HG02759 (cell line): ENCODE measurements at regions not wholly inside any gene's neighbourhood (a gene's known extent, or its start where the extent isn't known, plus 50 kb on each side); places are given as distances from the start of the nearest gene placed in this dataset.

Experiments used
- ATAC-seq: cut with Tn5 transposase; IDR thresholded peaks from one replicate; pipeline ENCODE4 v1.9.1; 2021; ENCODE audit warnings: mild to moderate bottlenecking, moderate library complexity; ENCODE audit not compliant: unreplicated experiment

GRCh38 chr3:55343486-55344357 lies 143.4 kb downstream of the WNT5A start:
- no peak for ATAC-seq

- no peak for ATAC-seq
These were observed 145.5 kb downstream of the WNT5A start for GRCh38 chr3:55341502-55342031.

- ATAC-seq, result no peak
These were observed 147.3 kb downstream of the WNT5A start for GRCh38 chr3:55339819-55340218.

GRCh38 chr3:55339390-55339789 lies 147.7 kb downstream of the WNT5A start:
- ATAC-seq, result no peak

- no peak for ATAC-seq
These were observed 149.4 kb downstream of the WNT5A start for GRCh38 chr3:55337641-55338180.

- ATAC-seq, result no peak
These were observed 153.2 kb downstream of the WNT5A start for GRCh38 chr3:55333923-55334322.

- ATAC-seq, result no peak
These were observed 154.1 kb downstream of the WNT5A start for GRCh38 chr3:55333046-55333445.

- no peak for ATAC-seq
These were observed 154.9 kb downstream of the WNT5A start for GRCh38 chr3:55332176-55332575.

GRCh38 chr3:55331524-55331923 lies 155.6 kb downstream of the WNT5A start:
- no peak for ATAC-seq

- ATAC-seq, result no peak
These were observed 156.3 kb downstream of the WNT5A start for GRCh38 chr3:55330756-55331155.

GRCh38 chr3:55330355-55330754 lies 156.8 kb downstream of the WNT5A start:
- no peak for ATAC-seq

- ATAC-seq, result no peak
These were observed 157.3 kb downstream of the WNT5A start for GRCh38 chr3:55329849-55330248.

- ATAC-seq, result no peak
These were observed 159.8 kb downstream of the WNT5A start for GRCh38 chr3:55327131-55327920.

GRCh38 chr3:55322638-55323037 lies 164.5 kb downstream of the WNT5A start:
- ATAC-seq, result no peak

- ATAC-seq, result no peak
These were observed 166.2 kb downstream of the WNT5A start for GRCh38 chr3:55320928-55321327.

- ATAC-seq, result no peak
These were observed 171.7 kb downstream of the WNT5A start for GRCh38 chr3:55315396-55315795.

- ATAC-seq, result no peak
These were observed 173.4 kb downstream of the WNT5A start for GRCh38 chr3:55313666-55314065.

- ATAC-seq, result no peak
These were observed 177.8 kb downstream of the WNT5A start for GRCh38 chr3:55309336-55309735.

GRCh38 chr3:55307622-55308021 lies 179.5 kb downstream of the WNT5A start:
- no peak for ATAC-seq

- no peak for ATAC-seq
These were observed 181.2 kb downstream of the WNT5A start for GRCh38 chr3:55305696-55306485.

GRCh38 chr3:55300701-55301100 lies 186.4 kb downstream of the WNT5A start:
- ATAC-seq, result no peak
